Activated CD4-positive, alpha-beta T cell treated with anti-CD3 and anti-CD28 coated beads for 36 hours (primary cell): ENCODE measurements at regions not wholly inside any gene's neighbourhood (a gene's known extent, or its start where the extent isn't known, plus 50 kb on each side); places are given as distances from the start of the nearest gene placed in this dataset.

Experiments
- ATAC-seq: fragments of 200-7000 bp; cut with Tn5 transposase; one replicate; pipeline ENCODE4 v1.10.0; 2021; ENCODE audit warnings: mild to moderate bottlenecking, moderate library complexity
- CTCF ChIA-PET: fragments of 350-600 bp; sonication (Branson Sonifier 250); formaldehyde crosslinking; loops from one replicate; lab custom pipeline; 2021; ENCODE audit warnings: antibody characterized with exemption; lab: Charles Lee
- POLR2A ChIA-PET: fragments of 350-600 bp; sonication (Branson Sonifier 250); formaldehyde crosslinking; loops from one replicate; lab custom pipeline; 2021; ENCODE audit warnings: antibody characterized with exemption, inconsistent platforms; lab: Charles Lee
- DNase-seq: peaks from one replicate; pipeline ENCODE4 v3.0.0-alpha.2; 2020
- H3K27ac Mint-ChIP-seq: one replicate; pipeline ENCODE4 v1.8.0; 2021; ENCODE audit warnings: mixed read lengths
- H3K27me3 Mint-ChIP-seq: one replicate; pipeline ENCODE4 v1.8.0; 2021; ENCODE audit warnings: mixed read lengths
- H3K36me3 Mint-ChIP-seq: one replicate; pipeline ENCODE4 v1.8.0; 2021; ENCODE audit warnings: low read depth, mixed read lengths
- H3K4me1 Mint-ChIP-seq: one replicate; pipeline ENCODE4 v1.8.0; 2021; ENCODE audit warnings: mixed read lengths
- H3K4me3 Mint-ChIP-seq: one replicate; pipeline ENCODE4 v1.8.0; 2021; ENCODE audit warnings: mild to moderate bottlenecking, moderate library complexity, mixed read lengths
- H3K9me3 Mint-ChIP-seq: one replicate; pipeline ENCODE4 v1.8.0; 2021; ENCODE audit warnings: low read depth, mixed read lengths
- intact Hi-C, 2 experiments: fragments of 100-400 bp; cut with DNase I in 1 of 2; cut with micrococcal nuclease in 1 of 2; formaldehyde crosslinking; loops; one replicate each; pipeline versions ENCODE4 v1.14.2 to v1.15.1; 2022 to 2024; cut with DNase I, micrococcal nuclease

- ATAC-seq (no peak), DNase-seq (no peak)
- Mint-ChIP-seq H3K9me3 (peaks cover 13% of the 10 kb centered on the region), H3K4me1 (no peaks in the 10 kb centered on the region), H3K4me3 (no peak overlapping the region), H3K27me3 (no peaks in the 10 kb centered on the region), H3K27ac (no peak overlapping the region), H3K36me3 (no peaks in the 10 kb centered on the region)
- ChIA-PET POLR2A (no interaction called here), CTCF (no interaction called here)
- intact Hi-C loops, result no loop called here
Observed at GRCh38 chr3:76387000-76387399, 601.7 kb upstream of the ZNF717 start.

GRCh38 chr3:76400141-76400540 lies 614.8 kb upstream of the ZNF717 start:
- intact Hi-C loops, result no loop called here
- Mint-ChIP-seq H3K4me1 (no peaks in the 10 kb centered on the region), H3K27ac (no peak overlapping the region), H3K36me3 (no peaks in the 10 kb centered on the region), H3K27me3 (no peaks in the 10 kb centered on the region), H3K4me3 (no peak overlapping the region), H3K9me3 (peaks cover 5% of the 10 kb centered on the region)
- CTCF ChIA-PET, result no interaction called here
- DNase-seq (no peak), ATAC-seq (no peak)
- POLR2A ChIA-PET, result no interaction called here

GRCh38 chr3:76402926-76403325 lies 617.6 kb upstream of the ZNF717 start:
- Mint-ChIP-seq H3K36me3 (no peaks in the 10 kb centered on the region), H3K4me3 (no peak overlapping the region), H3K4me1 (no peaks in the 10 kb centered on the region), H3K9me3 (peaks cover 8% of the 10 kb centered on the region), H3K27ac (no peak overlapping the region), H3K27me3 (no peaks in the 10 kb centered on the region)
- DNase-seq (no peak), ATAC-seq (no peak)
- intact Hi-C loops, result no loop called here
- CTCF ChIA-PET, result no interaction called here
- POLR2A ChIA-PET, result no interaction called here

DNA sequence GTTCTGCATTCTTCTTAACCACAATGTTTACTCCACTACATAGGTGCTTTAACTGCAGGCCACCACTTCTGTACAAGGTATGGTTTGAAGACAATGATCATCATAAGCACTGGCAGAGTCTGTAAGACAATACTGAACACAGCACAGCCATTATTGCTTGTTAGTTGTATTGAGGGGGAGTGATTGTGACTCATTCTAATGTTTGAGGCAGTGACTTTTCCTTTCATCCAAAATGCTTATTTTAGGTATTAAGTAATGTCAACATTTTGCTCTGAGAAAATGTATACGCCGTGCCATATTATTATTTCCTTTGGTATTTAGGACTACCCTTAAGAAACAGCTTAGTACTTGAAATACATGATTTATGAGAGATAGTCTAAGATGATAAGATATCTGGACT lies 618.2 kb upstream of the ZNF717 start:
- intact Hi-C loops, result no loop called here
- Mint-ChIP-seq H3K9me3 (peaks cover 8% of the 10 kb centered on the region), H3K27me3 (no peaks in the 10 kb centered on the region), H3K4me1 (no peaks in the 10 kb centered on the region), H3K36me3 (no peaks in the 10 kb centered on the region), H3K27ac (no peak overlapping the region), H3K4me3 (no peak overlapping the region)
- no peak for DNase-seq
- ChIA-PET CTCF (no interaction called here), POLR2A (no interaction called here)
- ATAC-seq, result no peak

GRCh38 chr3:76405196-76405595 lies 619.8 kb upstream of the ZNF717 start:
- no peak for DNase-seq
- Mint-ChIP-seq H3K4me1 (no peaks in the 10 kb centered on the region), H3K36me3 (no peaks in the 10 kb centered on the region), H3K27me3 (no peaks in the 10 kb centered on the region), H3K4me3 (no peak overlapping the region), H3K27ac (no peak overlapping the region), H3K9me3 (peaks cover 10% of the 10 kb centered on the region)
- CTCF ChIA-PET, result no interaction called here
- intact Hi-C loops, result no loop called here
- no peak for ATAC-seq
- POLR2A ChIA-PET, result no interaction called here

DNA sequence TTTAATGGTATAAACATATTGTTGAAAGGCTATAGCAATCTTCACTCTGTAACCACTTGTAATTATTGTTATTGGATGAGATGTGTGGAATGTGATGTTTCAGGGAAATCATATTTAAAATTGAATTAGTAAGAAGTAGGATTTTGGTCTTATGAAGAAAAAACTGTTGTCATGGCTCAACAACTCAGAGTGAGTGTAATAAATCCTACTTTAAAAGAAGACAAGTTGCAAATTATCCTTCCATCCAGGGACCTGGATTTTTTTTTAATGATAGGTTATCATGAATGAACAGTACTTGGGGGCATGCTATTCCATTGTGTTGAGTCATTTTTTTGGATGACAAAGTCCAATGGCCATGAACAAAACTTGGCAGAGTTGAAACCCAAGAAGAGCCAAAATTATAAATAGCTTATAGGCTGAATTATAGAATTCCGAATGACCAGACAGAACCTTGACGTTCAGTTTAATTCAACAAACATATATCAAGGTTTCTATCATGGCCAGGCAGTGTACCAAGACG lies 625.5 kb upstream of the ZNF717 start:
- Mint-ChIP-seq H3K9me3 (peaks cover 20% of the 10 kb centered on the region), H3K27ac (no peak overlapping the region), H3K27me3 (no peaks in the 10 kb centered on the region), H3K36me3 (no peaks in the 10 kb centered on the region), H3K4me1 (no peaks in the 10 kb centered on the region), H3K4me3 (no peak overlapping the region)
- intact Hi-C loops, result no loop called here
- ATAC-seq (no peak), DNase-seq (no peak)
- POLR2A ChIA-PET, result no interaction called here
- CTCF ChIA-PET, result no interaction called here

GRCh38 chr3:76415384-76415783 lies 624.5 kb upstream of the ROBO2 start:
- Mint-ChIP-seq H3K4me1 (no peaks in the 10 kb centered on the region), H3K9me3 (peaks cover 17% of the 10 kb centered on the region), H3K27me3 (no peaks in the 10 kb centered on the region), H3K4me3 (no peak overlapping the region), H3K36me3 (no peaks in the 10 kb centered on the region), H3K27ac (no peak overlapping the region)
- ATAC-seq (no peak), DNase-seq (no peak)
- intact Hi-C loops, result no loop called here
- CTCF ChIA-PET, result no interaction called here
- POLR2A ChIA-PET, result no interaction called here

- no peaks in the 10 kb centered on the region for H3K4me1 Mint-ChIP-seq
Observed at GRCh38 chr3:76429581-76430177, 610.2 kb upstream of the ROBO2 start.

GRCh38 chr3:76432396-76432795 lies 607.5 kb upstream of the ROBO2 start:
- no peak for DNase-seq
- H3K36me3 Mint-ChIP-seq, result no peaks in the 10 kb centered on the region
- no peaks in the 10 kb centered on the region for H3K4me1 Mint-ChIP-seq
- ChIA-PET POLR2A (no interaction called here), CTCF (no interaction called here)
- H3K27ac Mint-ChIP-seq, result no peak overlapping the region
- H3K4me3 Mint-ChIP-seq, result no peak overlapping the region
- no peak for ATAC-seq
- H3K27me3 Mint-ChIP-seq, result no peaks in the 10 kb centered on the region
- peaks cover 6% of the 10 kb centered on the region for H3K9me3 Mint-ChIP-seq
- intact Hi-C loops, result no loop called here

More at GRCh38 chr3:76429581-76430177, 610.2 kb upstream of the ROBO2 start:
- no peak for ATAC-seq
- intact Hi-C loops, result no loop called here
- Mint-ChIP-seq H3K36me3 (no peaks in the 10 kb centered on the region), H3K27me3 (no peaks in the 10 kb centered on the region), H3K27ac (no peak overlapping the region), H3K4me3 (no peak overlapping the region), H3K9me3 (peaks cover 7% of the 10 kb centered on the region)
- ChIA-PET CTCF (no interaction called here), POLR2A (no interaction called here)
- no peak for DNase-seq

- intact Hi-C loops, result no loop called here
- H3K4me3 Mint-ChIP-seq, result no peak overlapping the region
- ChIA-PET CTCF (no interaction called here), POLR2A (no interaction called here)
- H3K27me3 Mint-ChIP-seq, result no peaks in the 10 kb centered on the region
- DNase-seq (no peak), ATAC-seq (no peak)
- peaks cover 16% of the 10 kb centered on the region for H3K9me3 Mint-ChIP-seq
- H3K4me1 Mint-ChIP-seq, result no peaks in the 10 kb centered on the region
- H3K36me3 Mint-ChIP-seq, result no peaks in the 10 kb centered on the region
- no peak overlapping the region for H3K27ac Mint-ChIP-seq
Observed at GRCh38 chr3:76436894-76437293, 603.0 kb upstream of the ROBO2 start.

GRCh38 chr3:76438971-76439370 lies 600.9 kb upstream of the ROBO2 start:
- no peak overlapping the region for H3K4me3 Mint-ChIP-seq
- H3K36me3 Mint-ChIP-seq, result no peaks in the 10 kb centered on the region
- intact Hi-C loops, result no loop called here
- POLR2A ChIA-PET, result no interaction called here
- H3K9me3 Mint-ChIP-seq, result peaks cover 13% of the 10 kb centered on the region
- H3K4me1 Mint-ChIP-seq, result no peaks in the 10 kb centered on the region
- no peak overlapping the region for H3K27ac Mint-ChIP-seq
- no peak for DNase-seq
- ATAC-seq, result no peak
- H3K27me3 Mint-ChIP-seq, result no peaks in the 10 kb centered on the region
- CTCF ChIA-PET, result no interaction called here

GRCh38 chr3:76442374-76442915 lies 597.5 kb upstream of the ROBO2 start:
- POLR2A ChIA-PET, result no interaction called here
- Mint-ChIP-seq H3K4me3 (no peak overlapping the region), H3K36me3 (no peaks in the 10 kb centered on the region), H3K27me3 (no peaks in the 10 kb centered on the region), H3K27ac (no peak overlapping the region), H3K4me1 (no peaks in the 10 kb centered on the region), H3K9me3 (peaks cover 13% of the 10 kb centered on the region)
- intact Hi-C loops, result no loop called here
- CTCF ChIA-PET, result no interaction called here
- no peak for ATAC-seq
- DNase-seq, result no peak
